Activated gamma-delta T cell treated with Interleukin-2 at 50 U/mL for 16 hours (primary cell): ENCODE measurements at regions not wholly inside any gene's neighbourhood (a gene's known extent, or its start where the extent isn't known, plus 50 kb on each side); places are given as distances from the start of the nearest gene placed in this dataset.
"Not testable (repeated sequence)": the region's sequence is repeated elsewhere in the genome, so short reads cannot be mapped to it uniquely, and the experiment has no call there.

Experiments used
- DNase-seq: peaks from one replicate; pipeline ENCODE4 v3.0.0-alpha.2; 2020

DNA sequence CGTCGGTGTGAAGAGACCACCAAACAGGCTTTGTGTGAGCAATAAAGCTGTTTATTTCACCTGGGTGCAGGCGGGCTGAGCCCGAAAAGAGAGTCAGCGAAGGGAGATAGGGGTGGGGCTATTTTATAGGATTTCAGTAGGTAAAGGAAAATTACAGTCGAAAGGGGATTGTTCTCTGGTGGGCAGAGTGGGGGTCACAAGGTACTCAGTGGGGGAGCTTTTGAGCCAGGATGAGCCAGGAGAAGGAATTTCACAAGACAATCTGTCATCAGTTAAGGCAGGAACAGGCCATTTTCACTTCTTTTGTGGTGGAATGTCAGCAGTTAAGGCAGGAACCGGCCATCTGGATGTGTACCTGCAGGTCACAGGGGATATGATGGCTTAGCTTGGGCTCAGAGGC is 98.1 kb downstream of the RTP4 start:
- not testable (repeated sequence) for DNase-seq

- DNase-seq = no peak
Measured at GRCh38 chr3:187465503-187465902, 97.3 kb downstream of the RTP4 start.

DNA sequence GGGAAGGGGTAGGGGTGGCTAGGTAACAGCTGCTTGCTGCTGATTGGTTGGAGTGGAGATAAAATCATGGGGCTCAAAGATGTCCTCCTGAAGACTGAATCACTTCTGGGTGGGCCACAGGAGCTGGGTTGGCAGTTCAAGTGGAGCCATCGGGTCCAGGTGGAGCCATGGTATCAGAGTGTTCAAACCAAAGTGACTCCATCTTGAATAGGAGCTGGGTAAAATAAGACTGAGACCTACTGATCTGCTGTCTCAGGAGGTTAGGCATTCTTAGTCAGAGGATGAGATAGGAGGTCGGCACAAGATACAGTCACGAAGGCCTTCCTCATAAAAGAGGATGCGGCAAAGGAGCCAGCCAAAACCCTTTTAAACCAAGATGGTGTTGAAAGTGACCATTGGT is 96.5 kb downstream of the RTP4 start:
- DNase-seq = no peak

GRCh38 chr3:187458921-187459320 is 90.7 kb downstream of the RTP4 start:
- DNase-seq = no peak

DNA sequence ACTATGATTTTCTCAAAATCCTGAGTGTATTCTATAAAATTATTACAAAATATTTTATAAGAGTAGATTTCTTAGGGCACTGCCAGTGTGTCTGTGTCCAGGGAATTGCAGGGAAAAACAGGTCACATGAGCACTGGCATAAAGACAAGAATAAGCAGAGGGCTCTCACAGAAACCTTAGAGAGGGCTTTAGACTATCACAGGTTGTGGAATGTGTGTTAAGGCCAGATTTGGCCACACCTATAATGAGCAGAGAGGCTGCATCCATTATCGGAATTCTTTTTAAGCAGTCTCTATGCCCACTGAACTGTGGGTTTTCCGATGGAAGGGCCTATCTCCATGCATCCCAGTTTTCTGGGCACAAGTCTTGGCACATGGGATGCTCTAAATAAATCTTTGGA is 90.2 kb downstream of the RTP4 start:
- DNase-seq = no peak

GRCh38 chr3:187456250-187456649 is 88.1 kb downstream of the RTP4 start:
- DNase-seq = no peak

DNA sequence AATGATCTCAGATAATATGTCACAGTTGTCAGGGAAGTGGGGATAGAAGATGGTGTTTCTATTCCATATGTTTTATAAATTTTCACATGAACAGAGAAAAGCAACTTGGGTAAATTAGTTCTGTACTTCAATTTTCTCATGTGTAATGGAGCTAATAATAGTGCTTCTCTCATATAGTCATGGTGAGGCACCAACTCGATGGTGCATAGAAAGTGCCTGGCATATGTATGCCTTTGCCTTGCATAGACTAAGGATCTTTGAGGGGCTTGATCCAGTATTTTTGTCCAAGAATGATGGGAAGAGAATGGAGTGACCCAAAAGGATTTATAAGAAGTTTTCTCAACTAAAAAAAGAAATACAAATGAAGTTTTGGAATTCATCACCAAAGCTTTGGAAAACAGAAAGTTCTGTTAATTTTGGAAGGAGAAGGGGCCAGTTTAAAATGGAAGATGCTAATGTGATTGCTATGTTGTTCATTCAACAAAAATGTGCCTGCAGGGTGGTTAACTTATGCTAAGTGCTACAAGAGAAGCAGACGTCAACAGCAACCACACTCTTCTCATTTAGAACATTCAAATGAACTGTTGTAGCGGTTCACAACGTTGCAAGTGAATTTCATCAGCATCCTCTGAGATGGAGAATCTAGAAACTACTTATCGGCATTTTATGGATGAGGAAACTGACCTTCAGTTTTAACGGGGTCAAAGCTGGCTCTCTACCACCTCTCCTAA is 86.1 kb downstream of the RTP4 start:
- DNase-seq = no peak

- no peak for DNase-seq
Measured at GRCh38 chr3:187450431-187451190, 82.4 kb downstream of the RTP4 start.

DNA sequence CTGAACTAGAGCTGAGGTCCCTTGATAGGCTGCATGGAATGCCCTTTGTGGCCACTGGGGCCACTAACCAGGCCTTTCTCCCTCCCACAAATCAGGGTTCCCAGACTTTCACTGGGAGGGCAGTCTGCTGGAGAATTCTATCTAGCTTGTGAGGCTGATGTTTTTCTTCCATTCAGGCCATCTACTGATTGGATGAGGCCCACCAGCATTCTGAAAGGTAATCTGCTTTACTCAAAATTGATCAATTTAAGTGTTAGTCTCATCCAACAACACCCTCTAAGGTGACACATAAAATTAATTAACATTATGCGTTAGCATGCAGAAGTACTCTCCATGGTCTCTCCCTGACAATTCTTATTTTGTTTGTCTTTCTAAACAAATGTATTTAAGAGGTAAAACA is 80.5 kb downstream of the RTP4 start:
- no peak for DNase-seq

DNA sequence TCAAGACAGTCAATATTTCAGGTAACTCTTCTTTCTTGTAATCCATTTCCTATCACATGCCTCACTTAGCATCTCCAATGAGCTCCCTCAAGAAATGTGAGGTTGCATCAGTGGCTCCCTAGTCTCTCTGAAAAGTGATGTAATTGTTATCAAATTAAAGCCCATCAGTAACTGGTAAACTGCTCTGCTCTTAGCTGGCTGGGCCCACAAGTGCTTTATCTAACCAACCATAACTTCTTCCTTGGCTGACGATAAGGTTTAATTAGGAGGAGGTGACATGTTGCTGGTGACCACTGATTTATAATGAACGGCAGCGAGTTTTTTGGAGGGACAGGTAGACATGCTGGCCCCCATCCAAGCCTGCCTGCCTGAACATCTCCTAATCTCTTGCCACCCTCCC is 79.6 kb downstream of the RTP4 start:
- DNase-seq = no peak

DNA sequence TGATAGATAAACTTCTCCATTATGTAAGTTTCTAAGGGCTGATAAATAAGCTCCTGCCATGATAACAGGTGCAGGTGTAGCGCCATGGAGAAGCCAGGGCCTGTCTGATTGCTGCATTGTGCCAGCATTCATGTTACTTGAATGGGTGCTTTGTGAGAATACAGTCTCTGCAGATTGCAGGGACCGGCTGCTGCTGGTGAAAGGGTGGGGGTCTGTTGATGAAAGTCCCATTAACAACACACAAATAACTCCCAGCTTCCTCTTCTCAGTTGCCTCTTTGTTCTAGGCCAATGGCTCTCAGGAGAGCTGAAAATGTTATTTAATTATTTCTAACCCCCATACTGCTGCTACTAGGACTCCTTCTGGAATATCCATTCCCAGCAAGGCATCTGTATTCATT is 77.2 kb downstream of the RTP4 start:
- no peak for DNase-seq

GRCh38 chr3:187434524-187434923 is 66.3 kb downstream of the RTP4 start:
- no peak for DNase-seq

DNA sequence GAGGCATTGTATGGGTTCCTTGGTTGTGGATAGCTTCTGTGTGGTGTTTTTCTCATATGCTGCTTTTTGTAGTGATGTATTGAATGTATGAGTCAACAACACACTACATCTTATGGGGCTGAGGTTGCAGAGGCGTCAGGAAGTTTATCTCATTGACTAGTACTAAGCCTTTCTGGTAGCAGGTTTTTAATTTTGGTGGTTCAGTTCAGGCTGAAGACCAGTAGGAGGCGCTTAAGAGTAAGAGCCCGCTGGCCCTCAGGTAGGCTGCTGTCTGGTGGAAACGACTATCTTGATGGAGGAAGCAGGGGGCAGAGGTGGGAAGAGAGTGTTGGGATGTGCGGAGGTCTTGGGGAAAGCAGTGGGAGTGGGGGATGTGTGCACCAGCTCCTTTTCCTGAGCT is 62.4 kb downstream of the RTP4 start:
- no peak for DNase-seq
